Hepatocyte (in vitro differentiated cells): ENCODE measurements at regions not wholly inside any gene's neighbourhood (a gene's known extent, or its start where the extent isn't known, plus 50 kb on each side); places are given as distances from the start of the nearest gene placed in this dataset.

ENCODE experiments used
- DNase-seq: peaks from one replicate; pipeline ENCODE4 v3.0.0-alpha.2; 2016; ENCODE audit warnings: low spot score
- H2AFZ ChIP-seq: fragments of 200-600 bp; sonication (generic); 2 replicates; pipeline ENCODE4 v1.6.0; 2016; ENCODE audit warnings: antibody characterized with exemption, mild to moderate bottlenecking
- H3K27ac ChIP-seq: fragments of 200-600 bp; sonication (generic); 2 replicates; pipeline ENCODE4 v1.5.1; 2016; ENCODE audit warnings: mild to moderate bottlenecking
- H3K27me3 ChIP-seq: fragments of 200-600 bp; sonication (generic); 2 replicates; pipeline ENCODE4 v1.6.1; 2016
- H3K36me3 ChIP-seq: fragments of 200-600 bp; sonication (generic); replicated peaks from 2 replicates; pipeline ENCODE4 v1.5.1; 2016; ENCODE audit warnings: low read depth; ENCODE audit not compliant: insufficient read depth
- H3K4me1 ChIP-seq: fragments of 200-600 bp; sonication (generic); 2 replicates; pipeline ENCODE4 v1.5.1; 2016; ENCODE audit warnings: mild to moderate bottlenecking, moderate library complexity; ENCODE audit not compliant: insufficient read depth
- H3K4me2 ChIP-seq: fragments of 200-600 bp; sonication (generic); 2 replicates; pipeline ENCODE4 v1.6.0; 2016
- H3K4me3 ChIP-seq: fragments of 200-600 bp; sonication (generic); 2 replicates; pipeline ENCODE4 v1.5.1; 2016; ENCODE audit warnings: mild to moderate bottlenecking
- H3K79me2 ChIP-seq: fragments of 200-600 bp; sonication (generic); 2 replicates; pipeline ENCODE4 v1.6.0; 2017; ENCODE audit warnings: mild to moderate bottlenecking
- H3K9me2 ChIP-seq: fragments of 200-600 bp; sonication (generic); replicated peaks from 2 replicates; pipeline ENCODE4 v1.6.0; 2017; ENCODE audit warnings: mild to moderate bottlenecking; ENCODE audit not compliant: insufficient read depth
- H3K9me3 ChIP-seq: fragments of 200-600 bp; sonication (generic); 2 replicates; pipeline ENCODE4 v1.5.1; 2016; ENCODE audit warnings: low read depth, mild to moderate bottlenecking
- H4K20me1 ChIP-seq: fragments of 200-600 bp; sonication (generic); 2 replicates; pipeline ENCODE4 v1.6.0; 2016; ENCODE audit warnings: mild to moderate bottlenecking; ENCODE audit not compliant: insufficient read depth, poor library complexity, severe bottlenecking
- EZH2 ChIP-seq: fragments of 200-600 bp; sonication (generic); IDR thresholded peaks from 2 replicates; pipeline ENCODE4 v1.6.1; 2016; ENCODE audit warnings: antibody characterized with exemption, mild to moderate bottlenecking, borderline replicate concordance
- EZH2phosphoT487 ChIP-seq: fragments of 200-600 bp; sonication (generic); IDR thresholded peaks from one replicate; pipeline ENCODE4 v1.6.1; 2018; ENCODE audit warnings: antibody characterized with exemption, mild to moderate bottlenecking, low read depth, moderate library complexity; ENCODE audit not compliant: unreplicated experiment, severe bottlenecking
- WGBS: methylation state at CpG from one replicate; pipeline ENCODE4 v1.1.6; 2016; ENCODE audit warnings: low lambda C conversion rate; ENCODE audit errors: missing lambda C conversion rate; 5-methylcytosine and 5-hydroxymethylcytosine counted together
- TF ChIP-seq, protein P1 (sequence below): fragments of 200-600 bp; sonication (generic); IDR thresholded peaks from 2 replicates; pipeline ENCODE4 v1.5.1; 2016; ENCODE audit warnings: antibody characterized with exemption, mild to moderate bottlenecking; ENCODE audit not compliant: poor library complexity

DNA sequence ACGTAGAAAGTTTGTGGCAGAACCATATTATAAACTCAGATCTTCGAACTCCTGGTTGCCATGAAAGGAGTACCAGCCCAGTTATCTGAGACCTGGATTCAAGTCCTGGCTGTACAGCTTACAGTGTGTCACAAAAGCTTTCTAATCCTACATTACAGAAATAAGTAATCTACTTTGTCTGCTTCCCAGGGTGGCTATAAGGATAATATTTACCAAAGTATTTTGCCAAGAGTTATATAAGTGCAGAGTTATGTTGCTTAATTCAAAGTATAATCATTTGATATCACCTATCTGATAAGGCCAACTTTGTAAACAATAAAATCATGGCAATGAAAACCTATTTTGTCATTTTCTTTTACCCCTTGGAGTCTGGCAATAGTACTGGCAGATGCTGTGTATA, 381.6 kb downstream of the NDFIP2 start:
- no peak overlapping the region for H3K4me3 ChIP-seq
- TF ChIP-seq EZH2phosphoT487 (no peak), EZH2 (no peak)
- TF ChIP-seq, protein P1, sequence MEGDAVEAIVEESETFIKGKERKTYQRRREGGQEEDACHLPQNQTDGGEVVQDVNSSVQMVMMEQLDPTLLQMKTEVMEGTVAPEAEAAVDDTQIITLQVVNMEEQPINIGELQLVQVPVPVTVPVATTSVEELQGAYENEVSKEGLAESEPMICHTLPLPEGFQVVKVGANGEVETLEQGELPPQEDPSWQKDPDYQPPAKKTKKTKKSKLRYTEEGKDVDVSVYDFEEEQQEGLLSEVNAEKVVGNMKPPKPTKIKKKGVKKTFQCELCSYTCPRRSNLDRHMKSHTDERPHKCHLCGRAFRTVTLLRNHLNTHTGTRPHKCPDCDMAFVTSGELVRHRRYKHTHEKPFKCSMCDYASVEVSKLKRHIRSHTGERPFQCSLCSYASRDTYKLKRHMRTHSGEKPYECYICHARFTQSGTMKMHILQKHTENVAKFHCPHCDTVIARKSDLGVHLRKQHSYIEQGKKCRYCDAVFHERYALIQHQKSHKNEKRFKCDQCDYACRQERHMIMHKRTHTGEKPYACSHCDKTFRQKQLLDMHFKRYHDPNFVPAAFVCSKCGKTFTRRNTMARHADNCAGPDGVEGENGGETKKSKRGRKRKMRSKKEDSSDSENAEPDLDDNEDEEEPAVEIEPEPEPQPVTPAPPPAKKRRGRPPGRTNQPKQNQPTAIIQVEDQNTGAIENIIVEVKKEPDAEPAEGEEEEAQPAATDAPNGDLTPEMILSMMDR = no peak
- DNase-seq = no peak
- no peaks in the 10 kb centered on the region for H3K36me3 ChIP-seq
- H3K27me3 ChIP-seq = no peaks in the 10 kb centered on the region
- no peaks in the 10 kb centered on the region for H4K20me1 ChIP-seq
- WGBS = 81% methylated on average over 2 of the region's 2 CpGs
- H3K79me2 ChIP-seq = no peaks in the 10 kb centered on the region
- H2AFZ ChIP-seq = no peak overlapping the region
- no peak overlapping the region for H3K4me2 ChIP-seq
- H3K4me1 ChIP-seq = peaks cover 14% of the 10 kb centered on the region
- H3K9me2 ChIP-seq = no peaks in the 10 kb centered on the region
- H3K9me3 ChIP-seq = no peaks in the 10 kb centered on the region
- H3K27ac ChIP-seq = peak overlapping the region; percentile 32

GRCh38 chr13:79861731-79862130, 380.8 kb downstream of the NDFIP2 start:
- no peaks in the 10 kb centered on the region for H3K36me3 ChIP-seq
- H4K20me1 ChIP-seq = no peaks in the 10 kb centered on the region
- H3K79me2 ChIP-seq = no peaks in the 10 kb centered on the region
- H3K4me3 ChIP-seq = no peak overlapping the region
- H3K9me2 ChIP-seq = no peaks in the 10 kb centered on the region
- TF ChIP-seq EZH2phosphoT487 = no peak
- TF ChIP-seq, protein P1 = no peak
- no peak for TF ChIP-seq EZH2
- WGBS = 56% methylated on average over 7 of the region's 7 CpGs
- peak overlapping the region; percentile 16 for H3K4me2 ChIP-seq
- H3K27me3 ChIP-seq = no peaks in the 10 kb centered on the region
- peak overlapping the region; percentile 32 for H3K27ac ChIP-seq
- peaks cover 14% of the 10 kb centered on the region for H3K4me1 ChIP-seq
- H2AFZ ChIP-seq = no peak overlapping the region
- H3K9me3 ChIP-seq = no peaks in the 10 kb centered on the region
- peak; percentile 65 for DNase-seq

DNA sequence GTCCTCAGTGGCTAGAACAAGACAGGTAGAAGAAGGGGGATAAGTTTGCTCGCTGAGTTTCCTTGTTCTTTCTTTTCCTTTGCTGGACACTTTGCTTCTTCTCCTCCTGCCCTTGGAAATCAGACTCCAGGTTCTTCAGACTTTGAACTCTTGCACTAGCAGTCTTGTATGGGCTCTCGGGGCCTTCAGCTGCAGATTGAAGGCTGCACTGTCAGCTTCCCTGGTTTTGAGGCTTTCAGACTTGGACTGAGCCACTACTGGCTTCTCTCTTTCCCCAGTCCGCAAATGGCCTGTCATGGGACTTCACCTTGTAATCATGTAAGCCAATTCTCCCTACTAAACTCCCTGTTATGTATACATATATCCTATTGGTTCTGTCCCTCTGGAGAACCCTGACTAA, 379.8 kb downstream of the NDFIP2 start:
- Histone ChIP-seq H3K9me2 (no peaks in the 10 kb centered on the region), H3K36me3 (no peaks in the 10 kb centered on the region), H3K27me3 (no peaks in the 10 kb centered on the region), H3K4me1 (peaks cover 14% of the 10 kb centered on the region), H3K4me2 (no peak overlapping the region), H3K9me3 (no peaks in the 10 kb centered on the region), H3K79me2 (no peaks in the 10 kb centered on the region), H3K27ac (peak overlapping the region; percentile 32), H2AFZ (no peak overlapping the region), H4K20me1 (no peaks in the 10 kb centered on the region), H3K4me3 (no peak overlapping the region)
- DNase-seq = peak; percentile 35
- TF ChIP-seq EZH2phosphoT487 (no peak), EZH2 (no peak)
- TF ChIP-seq, protein P1 = no peak
- WGBS = 86% methylated on average over 3 of the region's 3 CpGs

DNA sequence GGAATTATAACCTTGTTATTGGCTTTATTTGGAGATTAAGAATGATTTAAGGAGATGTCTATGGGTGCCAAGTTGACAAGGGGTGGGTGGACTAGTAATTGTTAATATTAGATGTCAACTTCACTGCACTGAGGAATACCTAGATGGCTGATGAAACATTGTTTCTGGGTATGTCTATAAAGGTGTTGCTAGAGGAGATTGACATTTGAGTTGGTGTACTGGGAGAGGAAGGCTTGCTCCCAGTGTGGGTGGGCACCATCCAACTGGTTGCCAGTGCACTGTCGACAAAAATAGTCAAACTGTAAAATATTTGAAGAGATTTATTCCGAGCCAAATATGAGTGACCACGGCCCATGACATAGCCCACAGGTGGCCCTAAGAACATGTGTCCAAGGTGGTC, 378.8 kb downstream of the NDFIP2 start:
- DNase-seq = no peak
- WGBS = 74% methylated on average over 3 of the region's 3 CpGs
- no peaks in the 10 kb centered on the region for H3K9me2 ChIP-seq
- TF ChIP-seq, protein P1 = no peak
- no peak for TF ChIP-seq EZH2phosphoT487
- no peak for TF ChIP-seq EZH2
- peaks cover 14% of the 10 kb centered on the region for H3K4me1 ChIP-seq
- H3K9me3 ChIP-seq = no peaks in the 10 kb centered on the region
- no peaks in the 10 kb centered on the region for H4K20me1 ChIP-seq
- no peak overlapping the region for H3K4me2 ChIP-seq
- H3K27ac ChIP-seq = peak overlapping the region; percentile 32
- no peaks in the 10 kb centered on the region for H3K79me2 ChIP-seq
- no peaks in the 10 kb centered on the region for H3K36me3 ChIP-seq
- H3K27me3 ChIP-seq = no peaks in the 10 kb centered on the region
- no peak overlapping the region for H3K4me3 ChIP-seq
- no peak overlapping the region for H2AFZ ChIP-seq
